KMS-11 (cell line): ENCODE measurements at regions not wholly inside any gene's neighbourhood (a gene's known extent, or its start where the extent isn't known, plus 50 kb on each side); places are given as distances from the start of the nearest gene placed in this dataset.

Source experiments
- H2AFZ ChIP-seq: fragments of 200-600 bp; sonication (generic); 2 replicates; pipeline ENCODE4 v1.6.1; 2016; ENCODE audit warnings: antibody characterized with exemption, mixed run types, low read depth
- H3K27ac ChIP-seq: fragments of 200-600 bp; sonication (generic); 2 replicates; pipeline ENCODE4 v1.6.1; 2016; ENCODE audit warnings: mild to moderate bottlenecking, mixed run types
- H3K27me3 ChIP-seq: fragments of 200-600 bp; sonication (generic); 2 replicates; pipeline ENCODE4 v1.6.1; 2017; ENCODE audit warnings: mild to moderate bottlenecking, low read depth, mixed run types, moderate library complexity; ENCODE audit not compliant: insufficient read depth
- H3K36me3 ChIP-seq: fragments of 200-600 bp; sonication (generic); 2 replicates; pipeline ENCODE4 v1.6.1; 2017; ENCODE audit warnings: mild to moderate bottlenecking, mixed run types; ENCODE audit not compliant: insufficient read depth
- H3K4me1 ChIP-seq: fragments of 200-600 bp; sonication (generic); 2 replicates; pipeline ENCODE4 v1.6.1; 2016; ENCODE audit warnings: mild to moderate bottlenecking, low read depth, mixed run types; ENCODE audit not compliant: poor library complexity, severe bottlenecking
- H3K4me2 ChIP-seq: fragments of 200-600 bp; sonication (generic); 2 replicates; pipeline ENCODE4 v1.7.0; 2016; ENCODE audit warnings: mild to moderate bottlenecking, mixed run types
- H3K4me3 ChIP-seq: fragments of 200-600 bp; sonication (generic); IDR thresholded peaks from 2 replicates; pipeline ENCODE4 v1.6.1; 2017; ENCODE audit warnings: low read depth, low read length, mixed read lengths; ENCODE audit not compliant: insufficient read depth
- H3K79me2 ChIP-seq: fragments of 200-600 bp; sonication (generic); 2 replicates; pipeline ENCODE4 v1.6.1; 2016; ENCODE audit warnings: low read depth, mixed run types; ENCODE audit not compliant: insufficient read depth
- H3K9ac ChIP-seq: fragments of 200-600 bp; sonication (generic); 2 replicates; pipeline ENCODE4 v1.6.1; 2016; ENCODE audit warnings: mild to moderate bottlenecking, mixed run types
- H4K20me1 ChIP-seq: fragments of 200-600 bp; sonication (generic); 2 replicates; pipeline ENCODE4 v1.6.1; 2016; ENCODE audit warnings: mild to moderate bottlenecking, mixed run types; ENCODE audit not compliant: insufficient read depth
- TF ChIP-seq, protein P1 (sequence below): fragments of 200-600 bp; sonication (generic); conservative IDR thresholded peaks from 2 replicates; pipeline ENCODE4 v1.6.1; 2017; ENCODE audit warnings: low read depth, mild to moderate bottlenecking, antibody characterized with exemption, low read length, moderate library complexity, mixed read lengths

DNA sequence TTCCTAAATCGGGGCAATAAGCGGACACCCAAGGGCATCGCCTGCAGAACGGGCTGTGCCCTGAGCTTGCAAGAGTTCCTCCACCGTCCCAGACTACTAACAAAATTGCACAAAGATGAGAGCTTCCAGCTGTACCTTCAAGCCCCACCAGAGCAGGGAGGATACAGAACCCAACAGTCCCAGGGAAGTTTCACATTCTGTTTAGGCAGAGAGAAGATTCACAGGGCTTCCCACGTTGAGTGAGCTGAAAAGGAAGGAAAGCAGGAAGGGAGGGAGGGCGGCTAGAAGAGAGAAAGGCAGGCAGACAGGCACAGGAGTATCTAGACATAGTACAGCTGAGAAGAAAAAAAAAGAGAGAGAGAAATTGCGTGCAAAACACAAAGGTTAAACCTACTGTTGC lies 112.6 kb upstream of the AFDN start:
- no peaks in the 10 kb centered on the region for H3K79me2 ChIP-seq
- H3K27ac ChIP-seq: no peak overlapping the region
- no peak overlapping the region for H3K4me3 ChIP-seq
- no peaks in the 10 kb centered on the region for H3K4me1 ChIP-seq
- no peaks in the 10 kb centered on the region for H4K20me1 ChIP-seq
- no peak overlapping the region for H2AFZ ChIP-seq
- H3K36me3 ChIP-seq: no peaks in the 10 kb centered on the region
- no peaks in the 10 kb centered on the region for H3K27me3 ChIP-seq
- TF ChIP-seq, protein P1, sequence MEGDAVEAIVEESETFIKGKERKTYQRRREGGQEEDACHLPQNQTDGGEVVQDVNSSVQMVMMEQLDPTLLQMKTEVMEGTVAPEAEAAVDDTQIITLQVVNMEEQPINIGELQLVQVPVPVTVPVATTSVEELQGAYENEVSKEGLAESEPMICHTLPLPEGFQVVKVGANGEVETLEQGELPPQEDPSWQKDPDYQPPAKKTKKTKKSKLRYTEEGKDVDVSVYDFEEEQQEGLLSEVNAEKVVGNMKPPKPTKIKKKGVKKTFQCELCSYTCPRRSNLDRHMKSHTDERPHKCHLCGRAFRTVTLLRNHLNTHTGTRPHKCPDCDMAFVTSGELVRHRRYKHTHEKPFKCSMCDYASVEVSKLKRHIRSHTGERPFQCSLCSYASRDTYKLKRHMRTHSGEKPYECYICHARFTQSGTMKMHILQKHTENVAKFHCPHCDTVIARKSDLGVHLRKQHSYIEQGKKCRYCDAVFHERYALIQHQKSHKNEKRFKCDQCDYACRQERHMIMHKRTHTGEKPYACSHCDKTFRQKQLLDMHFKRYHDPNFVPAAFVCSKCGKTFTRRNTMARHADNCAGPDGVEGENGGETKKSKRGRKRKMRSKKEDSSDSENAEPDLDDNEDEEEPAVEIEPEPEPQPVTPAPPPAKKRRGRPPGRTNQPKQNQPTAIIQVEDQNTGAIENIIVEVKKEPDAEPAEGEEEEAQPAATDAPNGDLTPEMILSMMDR: no peak
- no peak overlapping the region for H3K9ac ChIP-seq
- no peak overlapping the region for H3K4me2 ChIP-seq

- TF ChIP-seq, protein P1: no peak
- H3K4me2 ChIP-seq: no peak overlapping the region
- H3K79me2 ChIP-seq: no peaks in the 10 kb centered on the region
- H3K27ac ChIP-seq: no peak overlapping the region
- H3K36me3 ChIP-seq: no peaks in the 10 kb centered on the region
- H3K4me1 ChIP-seq: no peaks in the 10 kb centered on the region
- no peaks in the 10 kb centered on the region for H4K20me1 ChIP-seq
- H2AFZ ChIP-seq: no peak overlapping the region
- no peak overlapping the region for H3K9ac ChIP-seq
- H3K27me3 ChIP-seq: no peaks in the 10 kb centered on the region
- H3K4me3 ChIP-seq: no peak overlapping the region
These were observed 109.3 kb upstream of the AFDN start for GRCh38 chr6:167717455-167717854.

- Histone ChIP-seq H3K27ac (no peak overlapping the region), H3K27me3 (no peaks in the 10 kb centered on the region), H3K36me3 (no peaks in the 10 kb centered on the region), H3K4me3 (no peak overlapping the region), H4K20me1 (no peaks in the 10 kb centered on the region), H3K4me1 (no peaks in the 10 kb centered on the region), H3K4me2 (no peak overlapping the region), H3K9ac (no peak overlapping the region), H2AFZ (no peak overlapping the region), H3K79me2 (no peaks in the 10 kb centered on the region)
- TF ChIP-seq, protein P1: no peak
These were observed 108.8 kb upstream of the AFDN start for GRCh38 chr6:167717867-167718266.

GRCh38 chr6:167719920-167720319 lies 106.8 kb upstream of the AFDN start:
- Histone ChIP-seq H4K20me1 (no peaks in the 10 kb centered on the region), H3K4me3 (no peak overlapping the region), H2AFZ (no peak overlapping the region), H3K4me2 (no peak overlapping the region), H3K79me2 (no peaks in the 10 kb centered on the region), H3K27ac (no peak overlapping the region), H3K9ac (no peak overlapping the region), H3K36me3 (no peaks in the 10 kb centered on the region), H3K4me1 (no peaks in the 10 kb centered on the region), H3K27me3 (no peaks in the 10 kb centered on the region)
- TF ChIP-seq, protein P1: no peak
